Chondrocyte (in vitro differentiated cells): ENCODE measurements at regions not wholly inside any gene's neighbourhood (a gene's known extent, or its start where the extent isn't known, plus 50 kb on each side); places are given as distances from the start of the nearest gene placed in this dataset.
"Not testable (repeated sequence)": the region's sequence is repeated elsewhere in the genome, so short reads cannot be mapped to it uniquely, and the experiment has no call there.

Experiments used
- DNase-seq: peaks from one replicate; pipeline ENCODE4 v3.0.0; 2021; ENCODE audit warnings: mixed read lengths, low spot score
- H3K27ac Mint-ChIP-seq: one replicate; pipeline ENCODE4 v1.8.0; 2021; ENCODE audit warnings: mild to moderate bottlenecking, moderate library complexity, mixed read lengths; ENCODE audit not compliant: unreplicated experiment
- H3K27me3 Mint-ChIP-seq: 2 replicates; pipeline ENCODE4 v1.8.0; 2021; ENCODE audit warnings: low read depth, mixed read lengths
- H3K36me3 Mint-ChIP-seq: 2 replicates; pipeline ENCODE4 v1.8.0; 2021; ENCODE audit warnings: low read depth, mixed read lengths
- H3K4me1 Mint-ChIP-seq: 2 replicates; pipeline ENCODE4 v1.8.0; 2021; ENCODE audit warnings: low read depth, mild to moderate bottlenecking, mixed read lengths
- H3K4me3 Mint-ChIP-seq: one replicate; pipeline ENCODE4 v1.8.0; 2021; ENCODE audit warnings: mild to moderate bottlenecking, moderate library complexity, mixed read lengths; ENCODE audit not compliant: unreplicated experiment
- H3K9me3 Mint-ChIP-seq: 2 replicates; pipeline ENCODE4 v1.8.0; 2021; ENCODE audit warnings: low read depth, mixed read lengths
- CTCF ChIP-seq: fragments of 200-600 bp; sonication (generic); IDR thresholded peaks from 2 replicates; pipeline ENCODE4 v1.5.0; 2021; ENCODE audit warnings: antibody characterized with exemption, mild to moderate bottlenecking, moderate library complexity

GRCh38 chr18:49726675-49726963 lies 86.7 kb downstream of the ACAA2 start:
- H3K4me1 Mint-ChIP-seq, result peaks cover 31% of the 10 kb centered on the region

GRCh38 chr18:49725809-49726674 lies 87.3 kb downstream of the ACAA2 start:
- TF ChIP-seq CTCF, result peak; percentile 26
- Mint-ChIP-seq H3K27me3 (no peaks in the 10 kb centered on the region), H3K4me3 (no peak overlapping the region), H3K36me3 (no peaks in the 10 kb centered on the region), H3K4me1 (peaks cover 31% of the 10 kb centered on the region), H3K27ac (peak overlapping the region; percentile 90), H3K9me3 (no peaks in the 10 kb centered on the region)
- no peak for DNase-seq

More at GRCh38 chr18:49726675-49726963, 86.7 kb downstream of the ACAA2 start:
- Mint-ChIP-seq H3K9me3 (no peaks in the 10 kb centered on the region), H3K27ac (peak overlapping the region; percentile 90), H3K36me3 (no peaks in the 10 kb centered on the region), H3K27me3 (no peaks in the 10 kb centered on the region), H3K4me3 (no peak overlapping the region)
- no peak for TF ChIP-seq CTCF
- DNase-seq, result no peak

- TF ChIP-seq CTCF, result no peak
- Mint-ChIP-seq H3K9me3 (no peaks in the 10 kb centered on the region), H3K27ac (no peak overlapping the region), H3K36me3 (no peaks in the 10 kb centered on the region), H3K4me1 (peaks cover 22% of the 10 kb centered on the region), H3K27me3 (no peaks in the 10 kb centered on the region), H3K4me3 (no peak overlapping the region)
- no peak for DNase-seq
These were observed 89.6 kb downstream of the ACAA2 start for GRCh38 chr18:49723648-49724180.

- TF ChIP-seq CTCF, result no peak
- H3K4me3 Mint-ChIP-seq, result no peak overlapping the region
These were observed 90.9 kb downstream of the ACAA2 start for GRCh38 chr18:49722477-49722876.

GRCh38 chr18:49721981-49722380 lies 91.4 kb downstream of the ACAA2 start:
- H3K27me3 Mint-ChIP-seq, result no peaks in the 10 kb centered on the region
- no peaks in the 10 kb centered on the region for H3K9me3 Mint-ChIP-seq
- H3K27ac Mint-ChIP-seq, result no peak overlapping the region
- no peak overlapping the region for H3K4me3 Mint-ChIP-seq
- peaks cover 22% of the 10 kb centered on the region for H3K4me1 Mint-ChIP-seq
- H3K36me3 Mint-ChIP-seq, result no peaks in the 10 kb centered on the region
- no peak for DNase-seq
- TF ChIP-seq CTCF, result no peak

More at GRCh38 chr18:49722477-49722876, 90.9 kb downstream of the ACAA2 start:
- Mint-ChIP-seq H3K27me3 (no peaks in the 10 kb centered on the region), H3K9me3 (no peaks in the 10 kb centered on the region), H3K36me3 (no peaks in the 10 kb centered on the region), H3K4me1 (peaks cover 22% of the 10 kb centered on the region), H3K27ac (no peak overlapping the region)
- no peak for DNase-seq

GRCh38 chr18:49720944-49721343 lies 92.4 kb downstream of the ACAA2 start:
- H3K27me3 Mint-ChIP-seq, H3K36me3 Mint-ChIP-seq: not testable (repeated sequence)

More at GRCh38 chr18:49720944-49721343, 92.4 kb downstream of the ACAA2 start:
- H3K27ac Mint-ChIP-seq, DNase-seq, H3K9me3 Mint-ChIP-seq, H3K4me3 Mint-ChIP-seq: not testable (repeated sequence)
- H3K4me1 Mint-ChIP-seq, result peaks cover 13% of the 10 kb centered on the region
